Liver (tissue), 8 donors: ENCODE measurements at regions not wholly inside any gene's neighbourhood (a gene's known extent, or its start where the extent isn't known, plus 50 kb on each side); places are given as distances from the start of the nearest gene placed in this dataset.

Experiments used
- DNase-seq: peaks from one replicate; pipeline ENCODE4 v3.0.0-alpha.2; 2017; ENCODE audit warnings: low spot score
- H3K27ac ChIP-seq, 2 donors: one replicate each; pipeline ENCODE4 v1.7.0; 2013; ENCODE audit warnings: inconsistent platforms in 2 of 2, low read length in 2 of 2, control low read depth in 1 of 2, low read depth in 1 of 2, mild to moderate bottlenecking in 1 of 2
- H3K27me3 ChIP-seq, 4 donors: one replicate each; pipeline versions ENCODE4 v1.6.1 to v1.7.0; 2013; ENCODE audit warnings: low read length in 3 of 4, inconsistent platforms in 1 of 4, mild to moderate bottlenecking in 1 of 4, moderate library complexity in 1 of 4; ENCODE audit not compliant: control insufficient read depth in 4 of 4, insufficient read depth in 4 of 4
- H3K36me3 ChIP-seq, 4 donors: one replicate each; pipeline versions ENCODE4 v1.6.1 to v1.7.0; 2013; ENCODE audit warnings: low read length in 3 of 4, mild to moderate bottlenecking in 3 of 4, low read depth in 1 of 4, moderate library complexity in 1 of 4; ENCODE audit not compliant: control insufficient read depth in 4 of 4, insufficient read depth in 3 of 4
- H3K4me1 ChIP-seq, 4 donors: one replicate each; pipeline versions ENCODE4 v1.6.1 to v1.7.0; 2013; ENCODE audit warnings: low read length in 3 of 4, mild to moderate bottlenecking in 3 of 4, moderate library complexity in 1 of 4; ENCODE audit not compliant: control insufficient read depth in 4 of 4, insufficient read depth in 4 of 4
- H3K4me3 ChIP-seq, 3 donors: one replicate each; pipeline versions ENCODE4 v1.6.1 to v1.7.0; 2013; ENCODE audit warnings: low read length in 3 of 3, control low read depth in 1 of 3, low read depth in 1 of 3, mild to moderate bottlenecking in 1 of 3
- H3K9ac ChIP-seq, 2 donors: one replicate each; pipeline ENCODE4 v1.7.0; 2013; ENCODE audit warnings: low read length in 2 of 2, mild to moderate bottlenecking in 2 of 2, moderate library complexity in 2 of 2, control low read depth in 1 of 2, low read depth in 1 of 2
- H3K9me3 ChIP-seq, 4 donors: one replicate each; pipeline versions ENCODE4 v1.6.1 to v1.7.0; 2013; ENCODE audit warnings: low read length in 3 of 4; ENCODE audit not compliant: control insufficient read depth in 4 of 4
- ATF3 ChIP-seq: IDR thresholded peaks from 2 replicates; pipeline ENCODE4 v1.6.1; 2016; ENCODE audit warnings: antibody characterized with exemption
- EGR1 ChIP-seq, 2 donors: IDR thresholded peaks; 2 replicates each; pipeline ENCODE4 v1.6.1; 2016 to 2018; ENCODE audit warnings: antibody characterized with exemption in 2 of 2, low read depth in 2 of 2
- FOXA1 ChIP-seq: IDR thresholded peaks from 2 replicates; pipeline ENCODE4 v1.6.1; 2016; ENCODE audit warnings: antibody characterized with exemption
- FOXA2 ChIP-seq: IDR thresholded peaks from 2 replicates; pipeline ENCODE4 v1.6.1; 2016; ENCODE audit warnings: antibody characterized with exemption
- GABPA ChIP-seq, 2 donors: IDR thresholded peaks in 1 of 2; conservative IDR thresholded peaks in 1 of 2; 2 replicates each; pipeline ENCODE4 v1.6.1; 2016; ENCODE audit warnings: antibody characterized with exemption in 2 of 2, mild to moderate bottlenecking in 1 of 2, moderate library complexity in 1 of 2
- JUND ChIP-seq, 2 donors: IDR thresholded peaks; 2 replicates each; pipeline ENCODE4 v1.6.1; 2016; ENCODE audit warnings: antibody characterized with exemption in 2 of 2
- NR2F2 ChIP-seq: IDR thresholded peaks from 2 replicates; pipeline ENCODE4 v1.6.1; 2016; ENCODE audit warnings: antibody characterized with exemption
- RAD21 ChIP-seq, 2 donors: IDR thresholded peaks; 2 replicates each; pipeline ENCODE4 v1.6.1; 2016; ENCODE audit warnings: antibody characterized with exemption in 2 of 2, mild to moderate bottlenecking in 2 of 2
- RXRA ChIP-seq, 2 donors: IDR thresholded peaks; 2 replicates each; pipeline ENCODE4 v1.6.1; 2017 to 2018; ENCODE audit warnings: antibody characterized with exemption in 2 of 2, mild to moderate bottlenecking in 1 of 2
- YY1 ChIP-seq: IDR thresholded peaks from 2 replicates; pipeline ENCODE4 v1.6.1; 2016; ENCODE audit warnings: antibody characterized with exemption, mild to moderate bottlenecking
- ZBTB33 ChIP-seq: IDR thresholded peaks from 2 replicates; pipeline ENCODE4 v1.6.1; 2016; ENCODE audit warnings: antibody characterized with exemption
- WGBS: extraction: QIAGEN DNeasy Blood & Tissue Kit; methylation state at CpG from one replicate; pipeline ENCODE4 v1.1.7; 2013; 5-methylcytosine and 5-hydroxymethylcytosine counted together
- TF ChIP-seq, protein P1 (sequence below): IDR thresholded peaks from 2 replicates; pipeline ENCODE4 v1.6.1; 2016; ENCODE audit warnings: antibody characterized with exemption
- TF ChIP-seq, protein P2 (sequence below): fragments of 150-350 bp; IDR thresholded peaks from 2 replicates; pipeline ENCODE4 v1.5.1; 2017; ENCODE audit warnings: improper control_type of control experiment, low read depth, low read length; ENCODE audit not compliant: missing input control
- TF ChIP-seq, protein P3 (sequence below): IDR thresholded peaks from 2 replicates; pipeline ENCODE4 v1.6.1; 2016; ENCODE audit warnings: antibody characterized with exemption, mild to moderate bottlenecking
- donor health status: healthy.
- donor health status: healthy.
- donor health status: healthy.
- donor health status: healthy.
- donor health status: healthy.

DNA sequence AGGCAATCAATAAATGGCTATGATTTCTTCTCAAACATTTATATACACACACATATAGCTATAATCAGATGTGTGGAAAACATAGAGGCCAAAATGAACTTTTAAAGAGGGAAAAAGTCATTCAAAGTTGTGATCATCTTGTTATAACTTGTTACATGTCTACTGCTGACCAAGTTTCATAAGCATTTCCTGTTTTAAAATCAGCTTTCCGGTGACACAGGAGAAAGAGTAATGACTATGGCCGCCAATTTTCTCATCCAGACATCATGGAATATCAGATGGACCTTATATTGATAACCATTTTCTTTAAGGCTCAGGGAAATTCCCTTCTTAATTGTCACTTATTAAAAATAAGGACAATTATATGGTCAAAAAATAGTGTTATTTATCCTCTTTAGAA, 71.7 kb upstream of the AGTR1 start:
- no peaks in the 10 kb centered on the region for H3K36me3 ChIP-seq
- H3K9ac ChIP-seq = no peak overlapping the region
- TF ChIP-seq, protein P1, sequence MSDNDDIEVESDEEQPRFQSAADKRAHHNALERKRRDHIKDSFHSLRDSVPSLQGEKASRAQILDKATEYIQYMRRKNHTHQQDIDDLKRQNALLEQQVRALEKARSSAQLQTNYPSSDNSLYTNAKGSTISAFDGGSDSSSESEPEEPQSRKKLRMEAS = no peak
- TF ChIP-seq ATF3 = no peak
- no peaks in the 10 kb centered on the region for H3K27me3 ChIP-seq
- 79% methylated on average over 2 of the region's 2 CpGs for WGBS
- no peaks in the 10 kb centered on the region for H3K9me3 ChIP-seq
- no peaks in the 10 kb centered on the region for H3K4me1 ChIP-seq
- H3K4me3 ChIP-seq = no peak overlapping the region
- no peak for DNase-seq
- no peak overlapping the region for H3K27ac ChIP-seq

GRCh38 chr3:148629006-148629405, 68.7 kb upstream of the AGTR1 start:
- no peak overlapping the region for H3K27ac ChIP-seq
- no peak overlapping the region for H3K4me3 ChIP-seq
- 82% methylated on average over 1 of the region's 1 CpG for WGBS
- no peaks in the 10 kb centered on the region for H3K9me3 ChIP-seq
- peaks cover 0 to 3% (median 0%) of the 10 kb centered on the region in 4 donors for H3K4me1 ChIP-seq
- no peaks in the 10 kb centered on the region for H3K36me3 ChIP-seq
- no peak overlapping the region for H3K9ac ChIP-seq
- TF ChIP-seq ATF3 = no peak
- no peak for TF ChIP-seq EGR1 (IDR thresholded peaks at IDR 0.05; ENCODE audit: low read depth in 2 of 2)
- TF ChIP-seq, protein P2, sequence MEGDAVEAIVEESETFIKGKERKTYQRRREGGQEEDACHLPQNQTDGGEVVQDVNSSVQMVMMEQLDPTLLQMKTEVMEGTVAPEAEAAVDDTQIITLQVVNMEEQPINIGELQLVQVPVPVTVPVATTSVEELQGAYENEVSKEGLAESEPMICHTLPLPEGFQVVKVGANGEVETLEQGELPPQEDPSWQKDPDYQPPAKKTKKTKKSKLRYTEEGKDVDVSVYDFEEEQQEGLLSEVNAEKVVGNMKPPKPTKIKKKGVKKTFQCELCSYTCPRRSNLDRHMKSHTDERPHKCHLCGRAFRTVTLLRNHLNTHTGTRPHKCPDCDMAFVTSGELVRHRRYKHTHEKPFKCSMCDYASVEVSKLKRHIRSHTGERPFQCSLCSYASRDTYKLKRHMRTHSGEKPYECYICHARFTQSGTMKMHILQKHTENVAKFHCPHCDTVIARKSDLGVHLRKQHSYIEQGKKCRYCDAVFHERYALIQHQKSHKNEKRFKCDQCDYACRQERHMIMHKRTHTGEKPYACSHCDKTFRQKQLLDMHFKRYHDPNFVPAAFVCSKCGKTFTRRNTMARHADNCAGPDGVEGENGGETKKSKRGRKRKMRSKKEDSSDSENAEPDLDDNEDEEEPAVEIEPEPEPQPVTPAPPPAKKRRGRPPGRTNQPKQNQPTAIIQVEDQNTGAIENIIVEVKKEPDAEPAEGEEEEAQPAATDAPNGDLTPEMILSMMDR = no peak
- TF ChIP-seq JUND (IDR thresholded peaks at IDR 0.05) = no peak
- TF ChIP-seq, protein P1 = no peak
- TF ChIP-seq GABPA (IDR thresholded peaks at IDR 0.05 in 1 of 2, conservative IDR thresholded peaks at IDR 0.05 in 1 of 2) = no peak
- TF ChIP-seq, protein P3, sequence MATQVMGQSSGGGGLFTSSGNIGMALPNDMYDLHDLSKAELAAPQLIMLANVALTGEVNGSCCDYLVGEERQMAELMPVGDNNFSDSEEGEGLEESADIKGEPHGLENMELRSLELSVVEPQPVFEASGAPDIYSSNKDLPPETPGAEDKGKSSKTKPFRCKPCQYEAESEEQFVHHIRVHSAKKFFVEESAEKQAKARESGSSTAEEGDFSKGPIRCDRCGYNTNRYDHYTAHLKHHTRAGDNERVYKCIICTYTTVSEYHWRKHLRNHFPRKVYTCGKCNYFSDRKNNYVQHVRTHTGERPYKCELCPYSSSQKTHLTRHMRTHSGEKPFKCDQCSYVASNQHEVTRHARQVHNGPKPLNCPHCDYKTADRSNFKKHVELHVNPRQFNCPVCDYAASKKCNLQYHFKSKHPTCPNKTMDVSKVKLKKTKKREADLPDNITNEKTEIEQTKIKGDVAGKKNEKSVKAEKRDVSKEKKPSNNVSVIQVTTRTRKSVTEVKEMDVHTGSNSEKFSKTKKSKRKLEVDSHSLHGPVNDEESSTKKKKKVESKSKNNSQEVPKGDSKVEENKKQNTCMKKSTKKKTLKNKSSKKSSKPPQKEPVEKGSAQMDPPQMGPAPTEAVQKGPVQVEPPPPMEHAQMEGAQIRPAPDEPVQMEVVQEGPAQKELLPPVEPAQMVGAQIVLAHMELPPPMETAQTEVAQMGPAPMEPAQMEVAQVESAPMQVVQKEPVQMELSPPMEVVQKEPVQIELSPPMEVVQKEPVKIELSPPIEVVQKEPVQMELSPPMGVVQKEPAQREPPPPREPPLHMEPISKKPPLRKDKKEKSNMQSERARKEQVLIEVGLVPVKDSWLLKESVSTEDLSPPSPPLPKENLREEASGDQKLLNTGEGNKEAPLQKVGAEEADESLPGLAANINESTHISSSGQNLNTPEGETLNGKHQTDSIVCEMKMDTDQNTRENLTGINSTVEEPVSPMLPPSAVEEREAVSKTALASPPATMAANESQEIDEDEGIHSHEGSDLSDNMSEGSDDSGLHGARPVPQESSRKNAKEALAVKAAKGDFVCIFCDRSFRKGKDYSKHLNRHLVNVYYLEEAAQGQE = no peak
- no peak for TF ChIP-seq FOXA2
- no peak for TF ChIP-seq NR2F2
- no peak for TF ChIP-seq RAD21 (IDR thresholded peaks at IDR 0.05)
- no peak for TF ChIP-seq RXRA (IDR thresholded peaks at IDR 0.05)
- no peak for TF ChIP-seq YY1
- TF ChIP-seq ZBTB33 = no peak
- no peak for TF ChIP-seq FOXA1
- no peaks in the 10 kb centered on the region for H3K27me3 ChIP-seq
- DNase-seq = no peak
